ENCODE measurements at regions not wholly inside any gene's neighbourhood (a gene's known extent, or its start where the extent isn't known, plus 50 kb on each side); places are given as distances from the start of the nearest gene placed in this dataset.

- no peak for TF ChIP-seq ZNF225 (CRISPR knock-in tag; IDR thresholded peaks at IDR 0.05)
- no peak for TF ChIP-seq MED8 (CRISPR knock-in tag; IDR thresholded peaks at IDR 0.05; ENCODE audit: insufficient replicate concordance)
Observed at GRCh38 chr3:180119567-180119966, 82.8 kb upstream of the PEX5L start (continued).

GRCh38 chr3:180123928-180124327, 87.2 kb upstream of the PEX5L start:
- CTCF ChIA-PET (ENCODE audit: low intra/inter-chr PET ratio, low total read pairs), result no interaction called here
- POLR2A ChIA-PET, result no interaction called here
- no peak overlapping the region for H2AFZ ChIP-seq (ENCODE audit: low read length)

GRCh38 chr3:180131169-180131568, 94.4 kb upstream of the PEX5L start:
- H3K4me3 ChIP-seq (replicated peaks in 1 of 3; ENCODE audit: insufficient read depth in 1 of 3, low read depth in 2 of 3, low read length in 3 of 3), result no peak overlapping the region
- no peaks in the 10 kb centered on the region for H3K27me3 ChIP-seq (ENCODE audit: control insufficient read depth in 1 of 2, insufficient read depth in 2 of 2, low read length in 2 of 2)
- no peak overlapping the region for H3K27ac ChIP-seq (ENCODE audit: extremely low read length, insufficient read depth, low read length)
- no peak overlapping the region for H2AFZ ChIP-seq (ENCODE audit: low read length)
- ChIA-PET CTCF (ENCODE audit: low intra/inter-chr PET ratio, low total read pairs) (no interaction called here), POLR2A (no interaction called here)
- in situ Hi-C loops (cut with HindIII; ENCODE audit: extremely low pct_ligation_motif_present, low pct_unique_long_range_greater_than_20kb) (no loop called here), intact Hi-C loops (cut with micrococcal nuclease; ENCODE audit: unreplicated experiment) (no loop called here)
- H3K4me2 ChIP-seq (ENCODE audit: low read depth, low read length), result no peak overlapping the region
- DNase-seq (ENCODE audit: low spot score) (no peak), ATAC-seq (no peak), FAIRE-seq (no peak)
- no peaks in the 10 kb centered on the region for H3K36me3 ChIP-seq (replicated peaks in 1 of 2; ENCODE audit: control insufficient read depth in 1 of 2, insufficient read depth in 2 of 2, low read length in 2 of 2)
- no peaks in the 10 kb centered on the region for H3K79me2 ChIP-seq (ENCODE audit: insufficient read depth, low read length)
- no peak overlapping the region for H3K9ac ChIP-seq (ENCODE audit: insufficient read depth, low read depth, low read length)
- no peaks in the 10 kb centered on the region for H3K4me1 ChIP-seq (ENCODE audit: insufficient read depth, low read length)
- H3K9me3 ChIP-seq (ENCODE audit: low read length), result no peaks in the 10 kb centered on the region
- 4% methylated on average over 3 of the region's 3 CpGs for WGBS (ENCODE audit: low lambda C conversion rate)
- no TSS peak for BruUV-seq (replicated peaks)
- H4K20me1 ChIP-seq (ENCODE audit: insufficient read depth, low read length), result no peaks in the 10 kb centered on the region
- no peak for TF ChIP-seq ZNF781 (CRISPR knock-in tag; IDR thresholded peaks at IDR 0.05; ENCODE audit: borderline replicate concordance, not compliant biosample characterization)
- TF ChIP-seq POLR2A (IDR thresholded peaks at IDR 0.05; ENCODE audit: insufficient read depth in 1 of 2, low read depth in 2 of 2, low read length in 2 of 2), result no peak
- TF ChIP-seq GATAD2A (CRISPR knock-in tag; IDR thresholded peaks at IDR 0.05), result no peak
- no peak for TF ChIP-seq HNRNPLL (IDR thresholded peaks at IDR 0.05; ENCODE audit: low read depth, low read length, poor library complexity, severe bottlenecking)
- TF ChIP-seq NAIF1 (CRISPR knock-in tag; IDR thresholded peaks at IDR 0.05; ENCODE audit: borderline replicate concordance), result no peak
- no peak for TF ChIP-seq SKI (IDR thresholded peaks at IDR 0.05; ENCODE audit: partially characterized antibody)
- TF ChIP-seq NFIC (IDR thresholded peaks at IDR 0.05; ENCODE audit: low read length), result no peak
- no peak for TF ChIP-seq JUNB (CRISPR knock-in tag; IDR thresholded peaks at IDR 0.05; ENCODE audit: borderline replicate concordance)
- no peak for TF ChIP-seq THRA (CRISPR knock-in tag; IDR thresholded peaks at IDR 0.05; ENCODE audit: borderline replicate concordance)
- no peak for TF ChIP-seq ZNF451 (CRISPR knock-in tag; IDR thresholded peaks at IDR 0.05)
- TF ChIP-seq YY1 (IDR thresholded peaks at IDR 0.05; ENCODE audit: insufficient read depth, insufficient replicate concordance, low read depth, low read length), result no peak
- no peak for TF ChIP-seq ZNF773 (CRISPR knock-in tag; IDR thresholded peaks at IDR 0.05; ENCODE audit: borderline replicate concordance)
- no peak for TF ChIP-seq ARNT2 (CRISPR knock-in tag; IDR thresholded peaks at IDR 0.05; ENCODE audit: low read depth)
- no peak for TF ChIP-seq ARID3A (IDR thresholded peaks at IDR 0.05; ENCODE audit: low read depth, low read length)

More at GRCh38 chr3:180123928-180124327, 87.2 kb upstream of the PEX5L start:
- intact Hi-C loops (cut with micrococcal nuclease; ENCODE audit: unreplicated experiment) (no loop called here), in situ Hi-C loops (cut with HindIII; ENCODE audit: extremely low pct_ligation_motif_present, low pct_unique_long_range_greater_than_20kb) (no loop called here)
- ATAC-seq (no peak), FAIRE-seq (no peak), DNase-seq (ENCODE audit: low spot score) (no peak)
- BruUV-seq (replicated peaks), result no TSS peak
- TF ChIP-seq NCOA2 (CRISPR knock-in tag; IDR thresholded peaks at IDR 0.05) (no peak), ZNF317 (CRISPR knock-in tag; IDR thresholded peaks at IDR 0.05) (peak; percentile 92)
- no peak overlapping the region for H3K4me3 ChIP-seq (replicated peaks in 1 of 3; ENCODE audit: insufficient read depth in 1 of 3, low read depth in 2 of 3, low read length in 3 of 3)
- H3K9me3 ChIP-seq (ENCODE audit: low read length), result no peaks in the 10 kb centered on the region
- H3K36me3 ChIP-seq (replicated peaks in 1 of 2; ENCODE audit: control insufficient read depth in 1 of 2, insufficient read depth in 2 of 2, low read length in 2 of 2), result no peaks in the 10 kb centered on the region
- H3K9ac ChIP-seq (ENCODE audit: insufficient read depth, low read depth, low read length), result no peak overlapping the region
- H4K20me1 ChIP-seq (ENCODE audit: insufficient read depth, low read length), result no peaks in the 10 kb centered on the region
- H3K79me2 ChIP-seq (ENCODE audit: insufficient read depth, low read length), result no peaks in the 10 kb centered on the region
- H3K27me3 ChIP-seq (ENCODE audit: control insufficient read depth in 1 of 2, insufficient read depth in 2 of 2, low read length in 2 of 2), result no peaks in the 10 kb centered on the region
- H3K4me1 ChIP-seq (ENCODE audit: insufficient read depth, low read length), result no peaks in the 10 kb centered on the region
- no peak overlapping the region for H3K27ac ChIP-seq (ENCODE audit: extremely low read length, insufficient read depth, low read length)
- H3K4me2 ChIP-seq (ENCODE audit: low read depth, low read length), result no peak overlapping the region
